ENCODE measurements at regions not wholly inside any gene's neighbourhood (a gene's known extent, or its start where the extent isn't known, plus 50 kb on each side); places are given as distances from the start of the nearest gene placed in this dataset.

DNA sequence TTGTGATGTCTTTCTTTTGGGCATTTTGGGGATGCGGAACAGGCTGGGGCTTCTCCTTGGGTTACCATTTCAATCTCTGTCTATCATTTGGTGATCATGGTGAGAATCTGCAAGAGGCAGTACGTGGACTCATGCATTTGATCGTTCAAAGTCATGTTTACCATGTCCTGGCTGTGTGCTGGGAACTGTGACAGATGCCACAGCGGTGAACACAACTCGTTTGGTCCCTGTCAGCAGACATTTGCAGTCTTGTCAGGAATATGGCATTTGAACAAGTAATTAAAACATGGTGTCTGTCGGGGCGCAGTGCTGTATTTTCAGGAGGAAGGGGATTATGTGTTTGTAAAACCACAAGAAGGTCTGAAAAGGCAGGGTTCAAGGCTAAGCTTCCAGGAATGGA is 103.3 kb upstream of the IGSF21 start:
- Histone ChIP-seq H3K9me3 (ENCODE audit: control insufficient read depth, insufficient read depth, low read depth, low read length) (no peaks in the 10 kb centered on the region), H3K4me1 (ENCODE audit: control insufficient read depth, insufficient read depth, low read length) (no peaks in the 10 kb centered on the region), H3K27ac (ENCODE audit: extremely low read depth, low read depth, low read length) (no peak overlapping the region), H3K36me3 (ENCODE audit: control insufficient read depth in 2 of 2, insufficient read depth in 1 of 2, low read length in 2 of 2) (no peaks in the 10 kb centered on the region), H3K4me3 (ENCODE audit: low read depth, low read length) (no peak overlapping the region)
- ChIA-PET POLR2A (no interaction called here), CTCF (interaction anchor here (1.1 kb wide), 1 partner anchor 17 kb away, joined by 3 read pairs; no protein-coding TSS in a partner anchor)
- TF ChIP-seq GLIS1 (tag by site-specific recombination; IDR thresholded peaks at IDR 0.05): no peak
- no peak for TF ChIP-seq GLIS2 (tag by site-specific recombination; IDR thresholded peaks at IDR 0.05)
- no peak for TF ChIP-seq ZNF707 (tag by site-specific recombination; IDR thresholded peaks at IDR 0.05)
- no peak for TF ChIP-seq YY2 (tag by site-specific recombination; IDR thresholded peaks at IDR 0.05)
- TF ChIP-seq ZNF548 (tag by site-specific recombination; IDR thresholded peaks at IDR 0.05): no peak
- no peak for TF ChIP-seq ZNF157 (tag by site-specific recombination; IDR thresholded peaks at IDR 0.05)
- TF ChIP-seq, protein P1, sequence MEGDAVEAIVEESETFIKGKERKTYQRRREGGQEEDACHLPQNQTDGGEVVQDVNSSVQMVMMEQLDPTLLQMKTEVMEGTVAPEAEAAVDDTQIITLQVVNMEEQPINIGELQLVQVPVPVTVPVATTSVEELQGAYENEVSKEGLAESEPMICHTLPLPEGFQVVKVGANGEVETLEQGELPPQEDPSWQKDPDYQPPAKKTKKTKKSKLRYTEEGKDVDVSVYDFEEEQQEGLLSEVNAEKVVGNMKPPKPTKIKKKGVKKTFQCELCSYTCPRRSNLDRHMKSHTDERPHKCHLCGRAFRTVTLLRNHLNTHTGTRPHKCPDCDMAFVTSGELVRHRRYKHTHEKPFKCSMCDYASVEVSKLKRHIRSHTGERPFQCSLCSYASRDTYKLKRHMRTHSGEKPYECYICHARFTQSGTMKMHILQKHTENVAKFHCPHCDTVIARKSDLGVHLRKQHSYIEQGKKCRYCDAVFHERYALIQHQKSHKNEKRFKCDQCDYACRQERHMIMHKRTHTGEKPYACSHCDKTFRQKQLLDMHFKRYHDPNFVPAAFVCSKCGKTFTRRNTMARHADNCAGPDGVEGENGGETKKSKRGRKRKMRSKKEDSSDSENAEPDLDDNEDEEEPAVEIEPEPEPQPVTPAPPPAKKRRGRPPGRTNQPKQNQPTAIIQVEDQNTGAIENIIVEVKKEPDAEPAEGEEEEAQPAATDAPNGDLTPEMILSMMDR (tag by site-specific recombination; IDR thresholded peaks at IDR 0.05): no peak
- no peak for TF ChIP-seq TCF7L2 (IDR thresholded peaks at IDR 0.05; ENCODE audit: borderline replicate concordance, low read depth, low read length)
- no peak for TF ChIP-seq ZFHX2 (tag by site-specific recombination; conservative IDR thresholded peaks at IDR 0.05)
- TF ChIP-seq, protein P2, sequence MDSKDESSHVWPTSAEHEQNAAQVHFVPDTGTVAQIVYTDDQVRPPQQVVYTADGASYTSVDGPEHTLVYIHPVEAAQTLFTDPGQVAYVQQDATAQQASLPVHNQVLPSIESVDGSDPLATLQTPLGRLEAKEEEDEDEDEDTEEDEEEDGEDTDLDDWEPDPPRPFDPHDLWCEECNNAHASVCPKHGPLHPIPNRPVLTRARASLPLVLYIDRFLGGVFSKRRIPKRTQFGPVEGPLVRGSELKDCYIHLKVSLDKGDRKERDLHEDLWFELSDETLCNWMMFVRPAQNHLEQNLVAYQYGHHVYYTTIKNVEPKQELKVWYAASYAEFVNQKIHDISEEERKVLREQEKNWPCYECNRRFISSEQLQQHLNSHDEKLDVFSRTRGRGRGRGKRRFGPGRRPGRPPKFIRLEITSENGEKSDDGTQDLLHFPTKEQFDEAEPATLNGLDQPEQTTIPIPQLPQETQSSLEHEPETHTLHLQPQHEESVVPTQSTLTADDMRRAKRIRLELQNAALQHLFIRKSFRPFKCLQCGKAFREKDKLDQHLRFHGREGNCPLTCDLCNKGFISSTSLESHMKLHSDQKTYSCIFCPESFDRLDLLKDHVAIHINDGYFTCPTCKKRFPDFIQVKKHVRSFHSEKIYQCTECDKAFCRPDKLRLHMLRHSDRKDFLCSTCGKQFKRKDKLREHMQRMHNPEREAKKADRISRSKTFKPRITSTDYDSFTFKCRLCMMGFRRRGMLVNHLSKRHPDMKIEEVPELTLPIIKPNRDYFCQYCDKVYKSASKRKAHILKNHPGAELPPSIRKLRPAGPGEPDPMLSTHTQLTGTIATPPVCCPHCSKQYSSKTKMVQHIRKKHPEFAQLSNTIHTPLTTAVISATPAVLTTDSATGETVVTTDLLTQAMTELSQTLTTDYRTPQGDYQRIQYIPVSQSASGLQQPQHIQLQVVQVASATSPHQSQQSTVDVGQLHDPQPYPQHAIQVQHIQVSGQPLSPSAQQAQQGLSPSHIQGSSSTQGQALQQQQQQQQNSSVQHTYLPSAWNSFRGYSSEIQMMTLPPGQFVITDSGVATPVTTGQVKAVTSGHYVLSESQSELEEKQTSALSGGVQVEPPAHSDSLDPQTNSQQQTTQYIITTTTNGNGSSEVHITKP (tag by site-specific recombination; IDR thresholded peaks at IDR 0.05): no peak
- no peak for TF ChIP-seq ZNF623 (tag by site-specific recombination; IDR thresholded peaks at IDR 0.05)

DNA sequence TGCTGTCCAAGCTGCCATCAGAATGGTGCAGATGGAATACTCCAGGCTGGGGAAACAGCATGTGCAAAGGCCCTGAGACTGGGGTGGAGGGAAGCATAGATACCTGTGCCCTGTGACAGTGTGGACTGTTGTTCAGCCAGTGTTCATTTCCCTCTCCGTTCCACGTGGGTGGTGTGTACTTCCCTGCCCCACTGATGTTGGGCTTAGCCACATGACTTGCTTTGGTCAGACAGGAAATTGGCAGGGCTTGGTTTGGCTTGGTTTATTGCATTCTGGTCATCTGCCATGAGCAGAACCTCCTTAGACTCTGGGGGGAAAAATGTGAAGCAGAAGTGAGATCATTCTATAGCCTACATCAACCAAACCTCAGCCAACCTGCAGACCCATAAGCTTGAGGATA is 102.4 kb upstream of the IGSF21 start:
- Histone ChIP-seq H3K4me3 (ENCODE audit: low read depth, low read length) (no peak overlapping the region), H3K27ac (ENCODE audit: extremely low read depth, low read depth, low read length) (no peak overlapping the region), H3K9me3 (ENCODE audit: control insufficient read depth, insufficient read depth, low read depth, low read length) (no peaks in the 10 kb centered on the region), H3K4me1 (ENCODE audit: control insufficient read depth, insufficient read depth, low read length) (no peaks in the 10 kb centered on the region), H3K36me3 (ENCODE audit: control insufficient read depth in 2 of 2, insufficient read depth in 1 of 2, low read length in 2 of 2) (no peaks in the 10 kb centered on the region)
- POLR2A ChIA-PET: no interaction called here
- TF ChIP-seq ZNF623 (tag by site-specific recombination; IDR thresholded peaks at IDR 0.05): peak; percentile 84
- TF ChIP-seq KLF16 (tag by site-specific recombination; IDR thresholded peaks at IDR 0.05): no peak
- CTCF ChIA-PET: no interaction called here

DNA sequence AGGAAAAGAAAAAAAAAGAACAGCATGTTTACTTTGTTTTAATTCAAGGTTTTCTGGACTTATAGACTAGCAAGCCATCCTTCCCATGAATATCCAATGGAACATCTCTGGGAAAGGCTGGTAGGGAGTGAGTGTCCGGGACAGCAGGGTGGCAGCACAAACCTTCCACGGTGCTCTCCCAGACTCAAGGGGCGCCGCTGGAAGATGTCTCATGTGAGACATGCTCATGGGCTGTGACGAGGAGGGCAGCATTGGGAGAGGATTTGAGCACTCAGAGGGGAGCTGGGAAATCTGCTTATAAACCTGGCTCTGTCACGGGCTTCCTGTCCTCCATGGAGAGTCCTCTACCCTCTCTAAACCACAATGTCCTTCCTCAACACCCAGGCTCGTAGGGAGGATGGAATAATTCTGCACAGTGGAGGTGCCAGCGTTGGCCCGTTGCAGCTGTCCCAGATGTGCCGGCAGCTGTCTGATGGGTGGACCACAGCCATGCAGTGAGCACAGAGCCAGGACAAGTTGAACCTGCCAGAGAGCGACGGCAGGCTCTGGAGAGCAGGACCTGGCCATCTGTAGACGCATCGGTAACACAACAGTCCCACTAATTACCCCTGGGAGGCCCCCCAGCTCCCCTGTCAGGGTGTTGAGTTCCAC is 100.1 kb upstream of the IGSF21 start:
- Histone ChIP-seq H3K9me3 (ENCODE audit: control insufficient read depth, insufficient read depth, low read depth, low read length) (no peaks in the 10 kb centered on the region), H3K4me1 (ENCODE audit: control insufficient read depth, insufficient read depth, low read length) (no peaks in the 10 kb centered on the region), H3K4me3 (ENCODE audit: low read depth, low read length) (no peak overlapping the region), H3K27ac (ENCODE audit: extremely low read depth, low read depth, low read length) (no peak overlapping the region), H3K36me3 (ENCODE audit: control insufficient read depth in 2 of 2, insufficient read depth in 1 of 2, low read length in 2 of 2) (no peaks in the 10 kb centered on the region)
- ChIA-PET POLR2A (no interaction called here), CTCF (interaction anchor here (0.6 kb wide), 1 partner anchor 31 kb away, joined by 3 read pairs; no protein-coding TSS in a partner anchor)
- TF ChIP-seq ZNF175 (tag by site-specific recombination; IDR thresholded peaks at IDR 0.05) (no peak), ZXDB (tag by site-specific recombination; IDR thresholded peaks at IDR 0.05) (no peak), ZSCAN16 (tag by site-specific recombination; IDR thresholded peaks at IDR 0.05) (no peak), TRIM28 (IDR thresholded peaks at IDR 0.05; ENCODE audit: borderline replicate concordance, low read length) (no peak), MYNN (tag by site-specific recombination; IDR thresholded peaks at IDR 0.05; ENCODE audit: borderline replicate concordance) (no peak), ZNF747 (tag by site-specific recombination; IDR thresholded peaks at IDR 0.05) (no peak), ZBTB48 (tag by site-specific recombination; IDR thresholded peaks at IDR 0.05) (no peak), ZFP69B (tag by site-specific recombination; IDR thresholded peaks at IDR 0.05) (no peak), WT1 (tag by site-specific recombination; IDR thresholded peaks at IDR 0.05) (no peak)
- TF ChIP-seq, protein P3, sequence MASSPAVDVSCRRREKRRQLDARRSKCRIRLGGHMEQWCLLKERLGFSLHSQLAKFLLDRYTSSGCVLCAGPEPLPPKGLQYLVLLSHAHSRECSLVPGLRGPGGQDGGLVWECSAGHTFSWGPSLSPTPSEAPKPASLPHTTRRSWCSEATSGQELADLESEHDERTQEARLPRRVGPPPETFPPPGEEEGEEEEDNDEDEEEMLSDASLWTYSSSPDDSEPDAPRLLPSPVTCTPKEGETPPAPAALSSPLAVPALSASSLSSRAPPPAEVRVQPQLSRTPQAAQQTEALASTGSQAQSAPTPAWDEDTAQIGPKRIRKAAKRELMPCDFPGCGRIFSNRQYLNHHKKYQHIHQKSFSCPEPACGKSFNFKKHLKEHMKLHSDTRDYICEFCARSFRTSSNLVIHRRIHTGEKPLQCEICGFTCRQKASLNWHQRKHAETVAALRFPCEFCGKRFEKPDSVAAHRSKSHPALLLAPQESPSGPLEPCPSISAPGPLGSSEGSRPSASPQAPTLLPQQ (tag by site-specific recombination; IDR thresholded peaks at IDR 0.05): no peak
- TF ChIP-seq, protein P4, sequence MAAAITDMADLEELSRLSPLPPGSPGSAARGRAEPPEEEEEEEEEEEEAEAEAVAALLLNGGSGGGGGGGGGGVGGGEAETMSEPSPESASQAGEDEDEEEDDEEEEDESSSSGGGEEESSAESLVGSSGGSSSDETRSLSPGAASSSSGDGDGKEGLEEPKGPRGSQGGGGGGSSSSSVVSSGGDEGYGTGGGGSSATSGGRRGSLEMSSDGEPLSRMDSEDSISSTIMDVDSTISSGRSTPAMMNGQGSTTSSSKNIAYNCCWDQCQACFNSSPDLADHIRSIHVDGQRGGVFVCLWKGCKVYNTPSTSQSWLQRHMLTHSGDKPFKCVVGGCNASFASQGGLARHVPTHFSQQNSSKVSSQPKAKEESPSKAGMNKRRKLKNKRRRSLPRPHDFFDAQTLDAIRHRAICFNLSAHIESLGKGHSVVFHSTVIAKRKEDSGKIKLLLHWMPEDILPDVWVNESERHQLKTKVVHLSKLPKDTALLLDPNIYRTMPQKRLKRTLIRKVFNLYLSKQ (tag by site-specific recombination; IDR thresholded peaks at IDR 0.05; ENCODE audit: borderline replicate concordance): no peak
